ENCODE measurements at regions not wholly inside any gene's neighbourhood (a gene's known extent, or its start where the extent isn't known, plus 50 kb on each side); places are given as distances from the start of the nearest gene placed in this dataset.

DNA sequence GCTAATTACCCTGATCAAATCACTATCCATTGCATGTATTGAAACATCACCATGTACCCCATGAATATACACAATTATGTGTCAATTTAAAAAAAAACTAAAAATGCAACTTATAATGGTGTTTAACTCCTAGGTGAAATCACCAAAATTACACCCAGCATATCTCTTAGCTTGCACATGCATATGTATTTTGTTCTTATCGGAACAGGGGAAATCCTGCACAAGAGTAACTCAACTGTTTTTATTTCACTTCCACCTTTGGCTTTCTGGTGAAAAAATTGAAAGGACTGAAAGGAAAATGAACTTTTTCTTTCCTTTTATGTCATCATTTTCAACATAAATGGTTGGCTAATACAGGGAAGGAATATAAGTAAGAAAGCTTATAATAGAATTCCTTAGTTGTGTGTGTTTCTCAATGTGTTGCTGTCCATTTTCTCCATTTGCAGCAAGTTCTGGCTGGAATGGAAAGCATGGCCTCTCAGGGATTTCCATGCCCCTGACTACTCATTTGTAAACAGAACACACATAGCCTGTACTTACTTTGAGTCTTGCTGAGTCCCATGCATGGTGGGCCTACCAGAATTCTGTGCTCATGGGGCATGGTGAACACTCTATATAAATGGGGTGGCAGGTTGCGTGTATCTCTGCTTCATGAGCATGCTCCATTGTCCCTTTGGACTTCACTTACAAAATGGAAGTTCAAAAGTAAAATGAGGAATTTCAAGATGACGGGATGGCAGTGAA lies 462.0 kb downstream of the HS3ST3B1 start:
- peaks cover 0 to 2% (median 1%) of the 10 kb centered on the region in 3 donors for H3K27me3 Mint-ChIP-seq (ENCODE audit: low read depth in 3 of 3)
- peaks cover 3 to 8% of the 10 kb centered on the region in 2 donors for H3K4me1 ChIP-seq (ENCODE audit: control insufficient read depth in 1 of 2, insufficient read depth in 2 of 2, low read length in 2 of 2)
- no peaks in the 10 kb centered on the region for H3K9me3 ChIP-seq (replicated peaks in 1 of 2; ENCODE audit: control insufficient read depth in 1 of 2, insufficient read depth in 1 of 2, low read length in 2 of 2)
- H3K4me3 Mint-ChIP-seq, result no peak overlapping the region
- H3K4me3 ChIP-seq (replicated peaks in 1 of 3; ENCODE audit: low read depth in 2 of 3, low read length in 3 of 3), result no peak overlapping the region
- peaks cover 15% of the 10 kb centered on the region for H3K4me1 Mint-ChIP-seq
- H3K27ac Mint-ChIP-seq, result no peak overlapping the region
- no peak overlapping the region for H3K4me2 ChIP-seq (replicated peaks; ENCODE audit: extremely low read depth, low read length, poor library complexity, severe bottlenecking)
- no peak overlapping the region for H3K9ac ChIP-seq (ENCODE audit: insufficient read depth, low read length, poor library complexity, severe bottlenecking)
- H2AFZ ChIP-seq (ENCODE audit: insufficient read depth, low read depth, low read length, poor library complexity, severe bottlenecking), result no peak overlapping the region
- no peaks in the 10 kb centered on the region for H3K36me3 ChIP-seq (replicated peaks in 1 of 2; ENCODE audit: control insufficient read depth in 1 of 2, insufficient read depth in 2 of 2, low read length in 2 of 2)
- no peaks in the 10 kb centered on the region for H3K36me3 Mint-ChIP-seq
- no peaks in the 10 kb centered on the region for H4K20me1 ChIP-seq (ENCODE audit: insufficient read depth, low read length)
- no peak overlapping the region for H3K27ac ChIP-seq (ENCODE audit: low read depth in 1 of 2, low read length in 2 of 2)
- H3K9me3 Mint-ChIP-seq, result peaks cover 0 to 3% (median 2%) of the 10 kb centered on the region in 7 donors
- H3K27me3 ChIP-seq (ENCODE audit: control insufficient read depth in 2 of 2, insufficient read depth in 2 of 2, low read length in 2 of 2), result no peaks in the 10 kb centered on the region
- H3K79me2 ChIP-seq (ENCODE audit: insufficient read depth, low read length), result no peaks in the 10 kb centered on the region
- TF ChIP-seq CTCF (IDR thresholded peaks at IDR 0.05), result no peak
- 100% methylated on average over 1 of the region's 3 CpGs for WGBS (ENCODE audit: insufficient coverage)
- DNase-seq, result no peak
- intact Hi-C loops (cut with micrococcal nuclease), result no loop called here

DNA sequence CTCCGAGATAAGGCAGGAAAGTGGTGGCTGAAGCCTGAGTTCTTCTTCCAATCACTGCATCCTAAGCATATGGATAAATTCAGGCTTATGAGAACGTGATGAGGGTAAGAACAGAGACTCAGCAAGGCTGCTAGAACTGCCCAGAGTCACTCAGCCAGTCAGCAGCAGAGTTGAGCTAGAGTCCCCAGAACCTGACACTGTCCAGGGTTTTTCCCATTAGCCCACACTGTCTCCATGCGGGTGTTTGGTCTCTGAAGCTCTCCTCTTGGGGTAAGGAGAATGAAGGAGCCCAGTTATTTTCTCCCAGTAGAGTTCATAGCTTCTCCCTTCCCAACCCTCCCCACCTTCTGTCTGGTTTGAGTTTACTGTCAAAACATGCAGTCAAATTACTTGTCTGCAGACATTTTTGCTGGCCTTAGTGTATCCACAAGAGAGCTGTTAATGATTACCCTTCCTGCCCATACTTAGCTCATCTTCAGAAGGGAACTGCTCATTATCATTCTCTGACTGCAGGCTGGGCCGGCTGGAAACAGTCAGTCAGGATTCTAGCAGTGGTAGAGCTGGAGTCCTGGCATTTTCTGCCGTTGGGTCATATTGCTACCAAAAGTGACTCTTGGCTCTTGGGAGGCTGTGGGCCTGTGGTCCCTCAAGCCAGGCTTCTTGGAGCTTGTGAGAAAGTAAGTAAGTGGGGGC lies 460.0 kb downstream of the HS3ST3B1 start:
- no peaks in the 10 kb centered on the region for H4K20me1 ChIP-seq (ENCODE audit: insufficient read depth, low read length)
- WGBS (ENCODE audit: insufficient coverage), result 92% methylated on average over 2 of the region's 5 CpGs
- Mint-ChIP-seq H3K4me3 (no peak overlapping the region), H3K27me3 (ENCODE audit: low read depth in 3 of 3) (peaks cover 0 to 4% (median 1%) of the 10 kb centered on the region in 3 donors), H3K27ac (no peak overlapping the region), H3K36me3 (no peaks in the 10 kb centered on the region), H3K4me1 (peaks cover 15% of the 10 kb centered on the region), H3K9me3 (peaks cover 0 to 2% (median 0%) of the 10 kb centered on the region in 7 donors)
- H3K4me1 ChIP-seq (ENCODE audit: control insufficient read depth in 1 of 2, insufficient read depth in 2 of 2, low read length in 2 of 2), result peaks cover 3 to 8% of the 10 kb centered on the region in 2 donors
- no peak overlapping the region for H3K27ac ChIP-seq (ENCODE audit: low read depth in 1 of 2, low read length in 2 of 2)
- H3K9me3 ChIP-seq (replicated peaks in 1 of 2; ENCODE audit: control insufficient read depth in 1 of 2, insufficient read depth in 1 of 2, low read length in 2 of 2), result no peaks in the 10 kb centered on the region
- H3K27me3 ChIP-seq (ENCODE audit: control insufficient read depth in 2 of 2, insufficient read depth in 2 of 2, low read length in 2 of 2), result no peaks in the 10 kb centered on the region
- no peak for DNase-seq
- intact Hi-C loops (cut with micrococcal nuclease), result no loop called here
- no peak overlapping the region for H3K4me2 ChIP-seq (replicated peaks; ENCODE audit: extremely low read depth, low read length, poor library complexity, severe bottlenecking)
- H3K36me3 ChIP-seq (replicated peaks in 1 of 2; ENCODE audit: control insufficient read depth in 1 of 2, insufficient read depth in 2 of 2, low read length in 2 of 2), result no peaks in the 10 kb centered on the region
- no peak overlapping the region for H2AFZ ChIP-seq (ENCODE audit: insufficient read depth, low read depth, low read length, poor library complexity, severe bottlenecking)
- H3K9ac ChIP-seq (ENCODE audit: insufficient read depth, low read length, poor library complexity, severe bottlenecking), result no peak overlapping the region
- H3K79me2 ChIP-seq (ENCODE audit: insufficient read depth, low read length), result no peaks in the 10 kb centered on the region
- no peak overlapping the region for H3K4me3 ChIP-seq (replicated peaks in 1 of 3; ENCODE audit: low read depth in 2 of 3, low read length in 3 of 3)
- TF ChIP-seq CTCF (IDR thresholded peaks at IDR 0.05), result no peak
